ENCODE measurements at regions not wholly inside any gene's neighbourhood (a gene's known extent, or its start where the extent isn't known, plus 50 kb on each side); places are given as distances from the start of the nearest gene placed in this dataset.

DNA sequence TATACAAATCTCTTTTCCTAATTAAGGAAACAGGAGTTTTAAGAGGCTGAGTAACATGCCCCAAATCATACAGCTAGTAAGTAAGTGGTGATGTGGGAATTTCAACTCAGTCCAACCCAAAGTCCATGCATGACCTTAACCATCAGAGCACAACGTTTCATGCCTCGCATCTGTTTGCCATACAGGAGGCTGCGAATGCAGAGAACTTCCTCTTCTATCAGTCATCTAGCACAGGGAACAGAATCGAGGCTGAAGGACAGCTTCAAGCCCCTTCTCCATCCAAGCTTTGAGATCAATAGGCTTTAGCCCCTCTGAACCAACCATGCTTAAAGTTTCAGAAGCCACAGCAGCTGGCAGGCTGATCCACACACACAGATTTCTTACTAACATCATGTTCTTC, 113.2 kb downstream of the MAFB start:
- ATAC-seq (ENCODE audit: low read depth in 2 of 2) = no peak
- Mint-ChIP-seq H3K4me1 (no peaks in the 10 kb centered on the region), H3K36me3 (no peaks in the 10 kb centered on the region), H3K4me3 (no peak overlapping the region), H3K9me3 (peaks cover 0 to 3% (median 2%) of the 10 kb centered on the region in 7 donors), H3K27me3 (peaks cover 4% of the 10 kb centered on the region), H3K27ac (no peak overlapping the region)
- DNase-seq = no peak
- Histone ChIP-seq H3K27ac (ENCODE audit: insufficient read depth, low read length, poor library complexity, severe bottlenecking) (no peak overlapping the region), H3K4me1 (ENCODE audit: control insufficient read depth, insufficient read depth, low read length, poor library complexity, severe bottlenecking) (no peaks in the 10 kb centered on the region), H3K27me3 (ENCODE audit: control insufficient read depth, insufficient read depth, low read length) (no peaks in the 10 kb centered on the region), H3K9me3 (ENCODE audit: control insufficient read depth in 2 of 2, low read length in 2 of 2) (no peaks in the 10 kb centered on the region), H3K4me3 (ENCODE audit: low read depth, low read length) (no peak overlapping the region), H3K36me3 (ENCODE audit: control insufficient read depth, insufficient read depth, low read length) (no peaks in the 10 kb centered on the region)

DNA sequence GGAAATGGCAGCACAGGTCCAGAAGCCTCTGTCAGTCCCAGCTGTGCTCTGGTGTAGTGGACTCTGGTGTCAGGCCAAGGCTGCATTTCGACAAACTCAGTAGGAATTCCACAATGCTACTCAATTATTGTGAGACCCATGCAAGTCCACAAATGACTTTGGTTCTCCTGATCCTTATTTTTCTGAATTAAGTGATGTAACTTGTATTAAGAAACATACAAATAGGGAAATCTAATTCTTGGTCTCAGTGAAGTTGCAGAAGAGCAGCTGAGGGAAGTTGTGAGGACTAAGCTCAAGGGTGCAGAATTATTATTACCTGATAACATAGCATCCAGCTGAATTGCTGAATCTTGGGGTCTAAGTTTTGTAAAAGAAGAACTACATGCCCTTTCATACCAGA, 116.8 kb downstream of the MAFB start:
- H3K4me3 ChIP-seq (ENCODE audit: low read depth, low read length) = no peak overlapping the region
- Mint-ChIP-seq H3K4me3 (no peak overlapping the region), H3K36me3 (no peaks in the 10 kb centered on the region), H3K4me1 (no peaks in the 10 kb centered on the region), H3K27me3 (no peaks in the 10 kb centered on the region), H3K27ac (no peak overlapping the region), H3K9me3 (peaks cover 0 to 5% (median 1%) of the 10 kb centered on the region in 7 donors)
- H3K27ac ChIP-seq (ENCODE audit: insufficient read depth, low read length, poor library complexity, severe bottlenecking) = no peak overlapping the region
- ATAC-seq (ENCODE audit: low read depth in 2 of 2) (no peak), DNase-seq (no peak)
- no peaks in the 10 kb centered on the region for H3K27me3 ChIP-seq (ENCODE audit: control insufficient read depth, insufficient read depth, low read length)
- H3K9me3 ChIP-seq (ENCODE audit: control insufficient read depth in 2 of 2, low read length in 2 of 2) = no peaks in the 10 kb centered on the region
- H3K36me3 ChIP-seq (ENCODE audit: control insufficient read depth, insufficient read depth, low read length) = no peaks in the 10 kb centered on the region
- no peaks in the 10 kb centered on the region for H3K4me1 ChIP-seq (ENCODE audit: control insufficient read depth, insufficient read depth, low read length, poor library complexity, severe bottlenecking)

DNA sequence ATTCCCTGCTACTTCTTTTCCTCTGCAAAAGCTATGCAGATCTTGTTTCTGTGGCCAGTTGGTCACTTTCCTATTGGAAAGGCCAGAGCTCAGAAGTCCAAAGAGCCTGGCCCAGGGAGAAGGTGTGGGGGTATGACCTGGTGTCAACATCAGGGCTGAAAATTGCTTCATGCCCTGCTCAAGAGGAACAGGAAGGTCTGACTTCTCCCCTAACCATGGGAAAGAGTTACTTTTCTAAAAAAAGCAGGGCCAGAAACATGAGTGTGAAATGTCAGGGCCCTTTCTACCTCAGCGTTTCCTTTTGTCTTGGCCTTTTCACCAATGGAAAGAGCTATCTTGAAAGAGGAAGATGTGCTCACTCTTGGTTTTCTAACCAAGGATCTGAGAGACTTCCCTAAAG, 117.4 kb downstream of the MAFB start:
- Mint-ChIP-seq H3K27me3 (no peaks in the 10 kb centered on the region), H3K9me3 (peaks cover 0 to 4% (median 1%) of the 10 kb centered on the region in 7 donors), H3K27ac (no peak overlapping the region), H3K4me1 (no peaks in the 10 kb centered on the region), H3K36me3 (no peaks in the 10 kb centered on the region), H3K4me3 (no peak overlapping the region)
- no peak overlapping the region for H3K4me3 ChIP-seq (ENCODE audit: low read depth, low read length)
- ATAC-seq (ENCODE audit: low read depth in 2 of 2) = no peak
- no peak for DNase-seq
- no peaks in the 10 kb centered on the region for H3K27me3 ChIP-seq (ENCODE audit: control insufficient read depth, insufficient read depth, low read length)
- no peaks in the 10 kb centered on the region for H3K4me1 ChIP-seq (ENCODE audit: control insufficient read depth, insufficient read depth, low read length, poor library complexity, severe bottlenecking)
- H3K9me3 ChIP-seq (ENCODE audit: control insufficient read depth in 2 of 2, low read length in 2 of 2) = no peaks in the 10 kb centered on the region
- no peak overlapping the region for H3K27ac ChIP-seq (ENCODE audit: insufficient read depth, low read length, poor library complexity, severe bottlenecking)
- H3K36me3 ChIP-seq (ENCODE audit: control insufficient read depth, insufficient read depth, low read length) = no peaks in the 10 kb centered on the region

DNA sequence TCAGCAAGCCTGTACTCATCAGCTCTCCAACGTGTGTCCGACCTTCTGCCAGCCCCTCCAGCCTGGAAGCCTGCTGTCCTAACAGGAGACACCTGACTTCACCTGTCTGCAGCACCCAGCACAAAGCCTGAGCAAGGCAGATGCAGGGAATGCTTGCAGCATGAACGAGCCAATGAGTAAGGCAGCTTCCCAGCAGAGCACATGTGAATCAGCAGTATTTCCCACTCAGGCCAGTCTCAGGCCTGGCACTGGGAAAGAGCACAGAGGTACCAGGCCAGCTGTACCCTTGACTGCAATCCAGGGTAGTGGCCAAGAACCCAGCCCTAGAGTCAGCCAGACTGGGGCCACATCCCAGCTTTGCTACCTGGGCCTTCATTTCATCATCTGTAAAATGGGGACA, 120.8 kb downstream of the MAFB start:
- no peaks in the 10 kb centered on the region for H3K36me3 ChIP-seq (ENCODE audit: control insufficient read depth, insufficient read depth, low read length)
- no peaks in the 10 kb centered on the region for H3K4me1 ChIP-seq (ENCODE audit: control insufficient read depth, insufficient read depth, low read length, poor library complexity, severe bottlenecking)
- Mint-ChIP-seq H3K4me3 (no peak overlapping the region), H3K36me3 (no peaks in the 10 kb centered on the region), H3K27ac (no peak overlapping the region), H3K9me3 (peaks cover 0 to 4% (median 0%) of the 10 kb centered on the region in 7 donors), H3K27me3 (peaks cover 8% of the 10 kb centered on the region), H3K4me1 (no peaks in the 10 kb centered on the region)
- ATAC-seq (ENCODE audit: low read depth in 2 of 2) (no peak), DNase-seq (no peak)
- H3K27ac ChIP-seq (ENCODE audit: insufficient read depth, low read length, poor library complexity, severe bottlenecking) = no peak overlapping the region
- H3K4me3 ChIP-seq (ENCODE audit: low read depth, low read length) = no peak overlapping the region
- no peaks in the 10 kb centered on the region for H3K27me3 ChIP-seq (ENCODE audit: control insufficient read depth, insufficient read depth, low read length)
- H3K9me3 ChIP-seq (ENCODE audit: control insufficient read depth in 2 of 2, low read length in 2 of 2) = no peaks in the 10 kb centered on the region

DNA sequence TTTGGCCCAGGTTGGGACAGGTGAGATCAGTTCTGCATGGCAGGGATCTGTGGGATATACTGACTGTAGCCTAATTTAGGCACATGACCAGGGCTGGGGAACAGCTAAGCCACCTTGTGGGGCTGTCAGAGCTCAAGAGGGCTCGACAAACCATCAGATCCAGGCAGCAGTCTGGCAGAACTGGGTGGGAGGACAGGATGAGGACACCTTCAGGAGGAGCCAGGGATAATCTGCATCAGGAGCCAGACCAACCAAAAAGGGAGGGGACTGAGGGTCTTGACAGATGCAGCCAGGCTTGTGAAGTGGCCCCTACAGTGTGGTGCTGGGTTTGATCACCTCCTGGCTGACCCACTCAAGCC, 123.4 kb downstream of the MAFB start:
- Histone ChIP-seq H3K27ac (ENCODE audit: insufficient read depth, low read length, poor library complexity, severe bottlenecking) (no peak overlapping the region), H3K4me3 (ENCODE audit: low read depth, low read length) (no peak overlapping the region), H3K27me3 (ENCODE audit: control insufficient read depth, insufficient read depth, low read length) (no peaks in the 10 kb centered on the region), H3K36me3 (ENCODE audit: control insufficient read depth, insufficient read depth, low read length) (no peaks in the 10 kb centered on the region), H3K9me3 (ENCODE audit: control insufficient read depth in 2 of 2, low read length in 2 of 2) (no peaks in the 10 kb centered on the region), H3K4me1 (ENCODE audit: control insufficient read depth, insufficient read depth, low read length, poor library complexity, severe bottlenecking) (no peaks in the 10 kb centered on the region)
- Mint-ChIP-seq H3K9me3 (peaks cover 0 to 3% (median 0%) of the 10 kb centered on the region in 7 donors), H3K36me3 (no peaks in the 10 kb centered on the region), H3K4me3 (no peak overlapping the region), H3K27ac (no peak overlapping the region), H3K4me1 (no peaks in the 10 kb centered on the region), H3K27me3 (peaks cover 8% of the 10 kb centered on the region)
- DNase-seq = no peak
- no peak for ATAC-seq (ENCODE audit: low read depth in 2 of 2)

DNA sequence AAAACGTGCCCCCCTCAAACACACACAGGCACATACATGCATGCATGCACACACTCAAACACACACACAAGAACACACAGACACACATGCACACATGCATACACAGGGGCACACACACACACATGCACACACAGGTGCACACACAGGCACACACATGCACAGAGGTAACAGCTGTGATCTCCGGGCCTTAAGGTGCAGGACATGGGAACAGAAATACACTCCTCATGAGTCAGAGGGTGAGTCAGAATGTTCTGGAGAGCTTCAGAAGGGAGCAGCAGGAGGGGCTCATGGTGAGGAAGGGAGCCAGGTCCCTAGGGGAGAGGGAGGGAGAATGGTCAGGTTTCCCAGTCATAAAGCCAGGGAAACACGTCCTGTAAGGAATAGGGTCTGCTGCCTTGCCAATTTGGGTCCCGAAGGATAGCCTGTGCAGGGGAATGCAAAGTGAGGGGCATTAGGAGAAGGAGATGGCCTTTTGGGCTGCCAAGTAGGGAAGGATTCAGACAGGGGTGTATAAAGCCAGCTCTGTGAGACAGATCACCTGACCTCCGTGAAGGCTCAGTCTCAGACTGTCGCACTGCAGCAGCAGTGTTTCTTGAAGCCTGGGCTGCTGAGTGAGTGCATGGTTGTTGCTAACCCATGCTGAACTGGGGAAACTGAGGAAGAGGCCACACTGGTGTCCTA, 123.9 kb downstream of the MAFB start:
- H3K9me3 ChIP-seq (ENCODE audit: control insufficient read depth in 2 of 2, low read length in 2 of 2) = no peaks in the 10 kb centered on the region
- DNase-seq (no peak), ATAC-seq (ENCODE audit: low read depth in 2 of 2) (no peak)
- Mint-ChIP-seq H3K27ac (no peak overlapping the region), H3K36me3 (no peaks in the 10 kb centered on the region), H3K9me3 (peaks cover 0 to 3% (median 0%) of the 10 kb centered on the region in 7 donors), H3K4me1 (no peaks in the 10 kb centered on the region), H3K4me3 (no peak overlapping the region), H3K27me3 (peaks cover 8% of the 10 kb centered on the region)
- no peaks in the 10 kb centered on the region for H3K27me3 ChIP-seq (ENCODE audit: control insufficient read depth, insufficient read depth, low read length)
- H3K4me3 ChIP-seq (ENCODE audit: low read depth, low read length) = no peak overlapping the region
- H3K4me1 ChIP-seq (ENCODE audit: control insufficient read depth, insufficient read depth, low read length, poor library complexity, severe bottlenecking) = no peaks in the 10 kb centered on the region
- no peaks in the 10 kb centered on the region for H3K36me3 ChIP-seq (ENCODE audit: control insufficient read depth, insufficient read depth, low read length)
- H3K27ac ChIP-seq (ENCODE audit: insufficient read depth, low read length, poor library complexity, severe bottlenecking) = no peak overlapping the region

DNA sequence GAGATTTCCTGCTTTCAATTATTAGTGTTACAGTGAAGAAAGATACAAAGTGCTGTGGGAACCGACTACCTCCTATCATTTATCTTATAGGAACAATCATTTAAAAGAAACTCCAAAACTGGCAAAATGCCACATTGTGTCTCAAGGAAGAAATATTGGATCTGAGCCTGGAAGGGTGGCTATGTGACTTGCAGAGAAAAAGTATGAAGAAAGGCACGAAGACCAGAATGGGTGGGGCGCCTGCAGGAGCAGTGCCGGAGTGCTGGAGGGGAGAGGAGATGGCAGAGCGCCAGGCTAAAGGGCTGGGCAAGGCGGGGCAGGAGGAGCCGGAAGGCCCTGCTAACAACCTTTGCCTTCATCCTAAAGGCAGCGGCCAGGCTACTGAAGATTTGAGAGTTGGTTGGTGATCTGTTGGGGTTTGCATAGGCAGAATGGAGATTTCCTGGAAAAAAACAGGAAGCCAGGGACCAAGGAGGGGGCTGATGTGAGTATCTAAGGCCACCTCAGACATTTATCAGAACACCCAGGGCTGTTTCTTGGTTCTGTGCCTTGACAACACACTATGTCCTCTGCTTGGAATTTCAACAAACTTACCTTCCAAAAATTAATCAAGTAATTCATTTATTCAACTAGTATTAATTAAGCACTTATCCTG, 125.6 kb downstream of the MAFB start:
- DNase-seq = no peak
- Histone ChIP-seq H3K9me3 (ENCODE audit: control insufficient read depth in 2 of 2, low read length in 2 of 2) (no peaks in the 10 kb centered on the region), H3K27me3 (ENCODE audit: control insufficient read depth, insufficient read depth, low read length) (no peaks in the 10 kb centered on the region), H3K27ac (ENCODE audit: insufficient read depth, low read length, poor library complexity, severe bottlenecking) (no peak overlapping the region), H3K36me3 (ENCODE audit: control insufficient read depth, insufficient read depth, low read length) (no peaks in the 10 kb centered on the region), H3K4me1 (ENCODE audit: control insufficient read depth, insufficient read depth, low read length, poor library complexity, severe bottlenecking) (no peaks in the 10 kb centered on the region), H3K4me3 (ENCODE audit: low read depth, low read length) (no peak overlapping the region)
- H3K27me3 Mint-ChIP-seq = peaks cover 8% of the 10 kb centered on the region
- H3K36me3 Mint-ChIP-seq = no peaks in the 10 kb centered on the region
- no peaks in the 10 kb centered on the region for H3K4me1 Mint-ChIP-seq
- H3K4me3 Mint-ChIP-seq = no peak overlapping the region
- H3K9me3 Mint-ChIP-seq = no peaks in the 10 kb centered on the region
- H3K27ac Mint-ChIP-seq = peak overlapping the region in 1 of 3 donors; percentile 29
- ATAC-seq (ENCODE audit: low read depth in 2 of 2) = no peak

DNA sequence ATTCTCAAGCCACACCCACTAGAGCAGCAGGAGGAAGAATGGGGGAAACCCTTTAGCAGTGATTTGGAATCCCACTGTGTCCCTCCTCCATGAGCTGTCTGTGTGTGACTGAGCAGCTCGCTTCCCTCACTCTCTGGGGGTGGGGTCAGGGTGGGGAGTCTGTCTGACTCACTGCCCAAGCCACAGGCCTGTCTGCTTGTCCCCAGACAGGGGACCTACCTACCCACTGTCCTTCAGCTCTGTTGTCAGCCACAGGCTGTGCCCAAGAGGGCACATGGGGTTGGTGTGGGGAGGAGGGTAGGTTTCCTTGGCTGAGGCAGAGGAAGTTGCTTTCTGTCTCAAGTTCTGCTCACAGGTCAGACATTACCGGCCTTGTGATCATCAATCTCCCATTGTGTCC, 127.0 kb downstream of the MAFB start:
- no peak overlapping the region for H3K4me3 ChIP-seq (ENCODE audit: low read depth, low read length)
- ATAC-seq (ENCODE audit: low read depth in 2 of 2) = peak in 1 of 2 donors; percentile 34
- H3K4me1 Mint-ChIP-seq = no peaks in the 10 kb centered on the region
- no peaks in the 10 kb centered on the region for H3K36me3 Mint-ChIP-seq
- H3K4me3 Mint-ChIP-seq = no peak overlapping the region
- no peaks in the 10 kb centered on the region for H3K27me3 ChIP-seq (ENCODE audit: control insufficient read depth, insufficient read depth, low read length)
- no peaks in the 10 kb centered on the region for H3K9me3 ChIP-seq (ENCODE audit: control insufficient read depth in 2 of 2, low read length in 2 of 2)
- H3K27ac ChIP-seq (ENCODE audit: insufficient read depth, low read length, poor library complexity, severe bottlenecking) = no peak overlapping the region
- H3K9me3 Mint-ChIP-seq = no peaks in the 10 kb centered on the region
- H3K4me1 ChIP-seq (ENCODE audit: control insufficient read depth, insufficient read depth, low read length, poor library complexity, severe bottlenecking) = no peaks in the 10 kb centered on the region
- H3K36me3 ChIP-seq (ENCODE audit: control insufficient read depth, insufficient read depth, low read length) = no peaks in the 10 kb centered on the region
- no peak overlapping the region for H3K27ac Mint-ChIP-seq
- DNase-seq = no peak
- H3K27me3 Mint-ChIP-seq = peaks cover 8% of the 10 kb centered on the region

All from CD4-positive, CD25-positive, alpha-beta regulatory T cell (primary cell).